ENCODE measurements at regions not wholly inside any gene's neighbourhood (a gene's known extent, or its start where the extent isn't known, plus 50 kb on each side); places are given as distances from the start of the nearest gene placed in this dataset.
"Not testable (repeated sequence)": the region's sequence is repeated elsewhere in the genome, so short reads cannot be mapped to it uniquely, and the experiment has no call there.

- DNase-seq, result not testable (repeated sequence)
Measured at GRCh38 chr9:108393481-108394001, 462.2 kb downstream of the ACTL7B start.

DNA sequence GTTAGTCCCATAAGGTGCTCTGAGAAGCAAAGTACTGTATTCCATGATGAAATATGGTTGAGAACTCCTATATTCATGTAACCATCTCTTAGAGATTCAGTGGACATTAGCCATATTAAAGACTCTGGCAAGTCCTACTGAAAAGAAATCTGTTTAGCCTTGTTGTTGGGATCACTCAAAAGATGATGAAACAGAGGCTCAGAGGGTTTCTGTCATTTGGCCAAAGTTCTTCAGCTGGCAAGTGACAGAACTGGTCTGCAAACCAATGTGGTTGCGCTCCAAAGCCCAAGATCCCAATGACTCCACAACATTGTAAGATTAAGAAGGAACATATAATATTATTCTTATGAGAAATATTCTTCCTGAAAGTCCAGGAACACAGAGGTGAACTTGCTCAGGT lies 462.9 kb downstream of the ACTL7B start:
- no peak for DNase-seq

GRCh38 chr9:108389056-108389455 lies 466.7 kb downstream of the ACTL7B start:
- no peak for DNase-seq

DNA sequence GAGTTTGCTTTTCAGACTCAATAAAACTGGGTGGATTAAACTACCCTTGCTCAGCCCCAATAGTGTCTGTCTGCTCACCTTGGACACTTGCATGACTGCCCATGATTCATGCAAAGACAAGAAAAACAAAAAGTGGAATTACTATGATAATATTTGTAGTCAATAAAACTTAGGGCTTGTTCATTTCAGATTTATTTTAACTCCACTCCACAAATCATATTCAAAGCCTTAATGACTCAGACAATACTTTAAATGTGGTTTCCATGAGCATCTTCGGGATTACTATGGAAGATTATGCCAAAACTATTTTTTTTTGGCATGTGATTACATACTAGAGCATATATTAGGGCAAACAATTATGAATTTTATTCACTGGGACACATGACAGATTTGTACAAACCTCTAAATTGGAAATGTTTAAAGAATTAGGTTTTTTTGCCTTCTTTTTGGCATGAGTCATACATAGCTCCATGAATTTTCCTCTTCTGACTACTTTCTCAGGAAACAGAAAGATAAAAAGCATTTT lies 468.9 kb downstream of the ACTL7B start:
- no peak for DNase-seq

DNA sequence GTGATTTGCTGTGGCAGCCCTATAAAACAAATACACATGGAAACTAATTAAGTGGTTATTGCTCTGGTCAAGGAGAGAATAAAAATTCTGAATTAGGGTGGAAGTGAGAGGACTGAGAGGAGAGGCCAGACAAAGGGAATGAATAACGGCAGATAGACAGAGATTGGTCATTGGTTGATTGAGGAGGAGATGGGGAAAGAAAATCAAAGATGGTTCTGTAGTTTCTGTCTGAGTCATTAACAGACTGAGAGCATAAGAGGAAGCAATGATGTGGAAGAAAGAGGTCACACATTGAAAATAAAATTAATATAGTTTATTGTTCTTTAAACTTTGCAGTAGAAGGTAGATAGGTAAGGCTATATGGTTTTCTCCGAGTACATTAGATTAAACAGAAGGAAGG lies 469.8 kb downstream of the ACTL7B start:
- no peak for DNase-seq

GRCh38 chr9:108383796-108384195 lies 472.0 kb downstream of the ACTL7B start:
- no peak for DNase-seq

DNA sequence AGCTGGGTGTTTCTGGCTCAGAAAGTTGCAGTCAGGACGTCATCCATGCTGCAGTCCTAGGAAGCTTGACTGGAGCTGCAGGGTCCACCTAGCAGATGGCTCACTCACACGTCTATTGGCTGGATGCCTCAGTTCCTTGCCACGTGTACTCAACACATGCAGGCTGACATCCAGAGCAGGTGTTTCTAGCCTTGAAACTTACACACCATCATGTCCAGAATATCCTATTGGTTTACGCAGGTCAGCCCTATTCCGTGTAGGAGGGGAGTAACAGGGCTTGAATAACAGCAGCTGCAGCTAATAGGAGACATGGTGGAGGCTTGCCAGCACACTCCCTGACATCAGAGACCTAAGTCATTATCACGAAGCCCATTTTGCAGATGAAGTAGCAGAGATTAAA lies 473.5 kb downstream of the ACTL7B start:
- no peak for DNase-seq

DNA sequence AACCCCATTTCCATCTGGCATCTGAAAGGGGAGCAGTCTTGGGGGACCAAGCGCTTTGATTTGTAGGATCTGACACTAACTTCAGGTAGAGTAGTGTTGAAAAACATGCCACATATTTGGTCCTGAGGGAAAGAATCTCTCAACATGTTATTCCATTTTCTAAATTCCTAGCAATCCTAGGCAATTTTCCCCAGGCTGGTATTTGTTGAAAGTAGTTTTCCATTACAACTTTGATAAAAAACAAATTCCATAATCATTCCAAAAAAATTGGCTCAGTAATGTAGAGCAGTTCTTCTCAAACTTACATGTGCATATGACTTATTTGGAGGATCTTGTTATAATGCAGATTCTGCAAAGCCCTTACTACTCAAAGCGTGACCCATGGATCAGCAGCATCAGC lies 477.9 kb downstream of the ACTL7B start:
- DNase-seq, result no peak

- no peak for DNase-seq
Measured at GRCh38 chr9:108377382-108377781, 478.4 kb downstream of the ACTL7B start.

- no peak for DNase-seq
Measured at GRCh38 chr9:108376140-108376539, 479.6 kb downstream of the ACTL7B start.

- no peak for DNase-seq
Measured at GRCh38 chr9:108374626-108375025, 481.2 kb downstream of the ACTL7B start.

GRCh38 chr9:108367188-108367587 lies 488.6 kb downstream of the ACTL7B start:
- DNase-seq, result no peak

DNA sequence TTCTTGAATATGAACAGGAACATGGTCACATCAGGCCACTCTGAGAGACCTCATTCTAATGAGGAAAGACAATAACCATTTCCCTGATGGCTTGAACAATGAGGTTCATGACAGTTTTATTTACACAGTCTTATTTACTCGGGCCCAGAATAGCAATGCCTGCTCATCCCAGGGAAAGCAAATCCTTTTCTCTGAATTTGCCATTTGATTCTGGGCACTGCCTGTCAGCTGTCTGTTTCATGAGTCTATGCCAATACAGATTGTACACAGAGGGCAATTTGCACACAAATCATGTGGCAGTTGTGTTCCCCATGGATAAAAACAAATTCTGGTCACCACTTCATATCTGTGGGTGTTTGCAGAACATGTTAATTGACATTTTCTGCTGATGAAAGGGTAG lies 492.5 kb downstream of the ACTL7B start:
- no peak for DNase-seq

DNA sequence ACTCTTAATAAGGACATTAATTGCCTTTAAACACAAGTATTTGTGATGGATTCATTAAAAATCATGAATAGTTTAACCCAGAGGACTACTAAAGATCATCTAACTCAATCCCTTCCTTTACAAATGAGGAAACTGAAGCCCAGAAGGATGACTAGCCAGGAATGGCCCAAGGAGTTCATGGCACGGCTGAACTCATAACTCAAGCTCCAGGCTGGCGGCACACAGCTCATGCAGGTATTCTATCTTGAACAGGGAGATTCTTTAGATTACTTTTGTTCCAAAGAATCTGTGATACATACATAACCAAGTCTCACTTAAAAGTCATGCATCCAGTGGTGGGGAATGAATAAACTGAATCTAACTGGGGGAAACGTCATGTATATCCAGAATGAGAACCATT lies 495.5 kb downstream of the ACTL7B start:
- DNase-seq, result no peak

DNA sequence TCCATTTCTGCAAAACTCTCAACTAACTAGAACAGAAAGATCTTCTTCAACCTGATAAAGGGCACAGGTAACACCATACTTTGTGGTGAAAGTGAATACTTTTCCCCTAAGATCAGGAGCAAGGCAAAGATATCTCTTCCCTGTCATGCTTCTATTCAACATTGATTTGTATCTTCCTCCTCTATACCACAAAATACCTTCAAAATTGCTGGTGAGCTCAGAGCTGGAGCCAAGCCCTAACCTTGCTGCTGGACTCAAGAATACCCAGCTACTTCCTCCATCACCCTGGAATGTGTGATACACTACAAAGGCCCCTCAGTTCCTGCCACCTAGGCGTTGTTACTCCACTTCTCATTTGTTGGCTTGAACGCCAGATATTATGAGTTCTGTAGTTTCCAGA lies 499.0 kb downstream of the ACTL7B start:
- DNase-seq, result no peak

DNA sequence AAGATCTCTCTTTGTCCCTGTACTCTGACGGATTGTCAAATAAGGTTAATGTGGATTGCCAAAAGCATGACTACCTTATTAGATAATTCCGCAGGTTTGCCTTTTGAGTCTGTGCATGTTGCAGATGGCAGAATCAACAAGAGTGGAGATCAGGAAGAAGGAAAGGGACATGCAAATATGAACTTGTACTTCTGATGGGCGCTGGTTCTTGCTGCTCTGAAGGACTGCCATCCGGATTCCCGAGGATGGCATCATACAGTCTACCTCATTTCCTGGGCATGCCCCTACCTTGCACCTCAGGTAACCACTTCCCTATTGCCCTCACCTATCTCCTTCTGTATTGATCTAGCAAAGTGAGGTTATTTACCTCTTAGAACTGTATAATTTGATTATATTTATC lies 504.2 kb downstream of the ACTL7B start:
- DNase-seq, result no peak

DNA sequence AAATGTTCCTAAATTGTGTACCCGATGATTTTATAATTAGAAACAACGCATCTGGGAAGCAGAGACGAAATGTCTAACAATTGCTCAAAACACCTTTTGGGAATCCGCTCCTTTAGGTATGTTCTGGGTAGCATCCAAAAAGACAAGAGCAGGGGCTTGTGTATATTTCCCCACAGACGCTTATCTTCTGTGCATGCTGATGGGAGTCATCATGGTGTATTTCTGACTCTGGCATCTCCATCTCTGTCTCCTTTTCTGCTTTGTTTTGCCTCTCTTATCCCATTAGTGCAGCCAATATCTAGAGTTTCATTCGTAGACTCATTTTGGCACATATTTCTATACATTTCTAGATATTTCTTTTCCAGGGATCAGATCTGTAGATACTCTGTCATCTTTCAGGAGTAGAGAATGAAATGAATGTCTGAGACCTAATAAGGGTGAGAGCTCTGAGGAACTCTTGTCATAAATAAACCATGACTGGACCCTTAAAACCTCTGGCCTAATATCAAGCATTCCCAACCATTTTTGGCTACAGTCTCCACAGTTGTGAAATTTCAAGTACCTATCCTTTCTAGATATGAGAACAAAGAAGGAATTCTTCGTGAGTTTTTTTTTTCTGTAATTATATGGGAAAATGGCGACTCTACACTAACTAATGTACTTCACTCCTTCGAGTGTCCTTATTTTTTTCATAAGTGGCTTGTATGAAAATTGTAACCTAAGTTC lies 508.2 kb downstream of the ACTL7B start:
- DNase-seq, result no peak

DNA sequence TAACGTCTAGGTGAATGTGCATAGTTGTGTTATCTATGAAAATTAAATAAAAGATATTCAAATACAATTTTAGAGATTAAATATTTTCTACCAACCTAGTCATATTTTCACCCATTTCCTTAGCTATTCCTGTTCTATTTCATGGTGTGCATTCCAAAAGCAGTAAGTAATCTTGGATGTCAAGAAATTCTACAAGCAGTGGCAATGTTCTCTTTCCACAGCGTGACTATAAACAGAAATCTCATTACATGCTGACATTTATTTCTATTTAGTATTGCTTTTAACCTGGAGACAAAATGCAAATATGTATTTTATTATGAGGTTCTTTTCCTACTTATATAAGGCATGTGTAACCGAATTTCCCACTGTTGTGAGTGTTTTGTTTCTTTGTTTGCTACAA lies 510.0 kb downstream of the ACTL7B start:
- DNase-seq, result no peak

- no peak for DNase-seq
Measured at GRCh38 chr9:108339251-108339650, 516.5 kb downstream of the ACTL7B start.

- DNase-seq, result no peak
Measured at GRCh38 chr9:108336575-108336974, 519.2 kb downstream of the ACTL7B start.

- no peak for DNase-seq
Measured at GRCh38 chr9:108333530-108333983, 522.2 kb downstream of the ACTL7B start.

GRCh38 chr9:108331596-108331995 lies 524.2 kb downstream of the ACTL7B start:
- DNase-seq, result no peak

- DNase-seq, result no peak
Measured at GRCh38 chr9:108325406-108325805, 530.4 kb downstream of the ACTL7B start.

- no peak for DNase-seq
Measured at GRCh38 chr9:108323615-108324014, 532.2 kb downstream of the ACTL7B start.

All from dermis blood vessel endothelial cell (primary cell).